OCI-LY7 (cell line): ENCODE measurements at regions not wholly inside any gene's neighbourhood (a gene's known extent, or its start where the extent isn't known, plus 50 kb on each side); places are given as distances from the start of the nearest gene placed in this dataset.

ENCODE experiments used
- EZH2phosphoT487 ChIP-seq: fragments of 200-600 bp; sonication (generic); IDR thresholded peaks from 2 replicates; pipeline ENCODE4 v1.6.1; 2018; ENCODE audit warnings: low read depth, borderline replicate concordance, mild to moderate bottlenecking, mixed run types, antibody characterized with exemption, low read length, moderate library complexity, mixed read lengths
- TF ChIP-seq, protein P1 (sequence below): fragments of 200-600 bp; sonication (generic); conservative IDR thresholded peaks from 2 replicates; pipeline ENCODE4 v1.5.1; 2014; ENCODE audit warnings: mild to moderate bottlenecking, antibody characterized with exemption, low read length, moderate library complexity, mixed read lengths

DNA sequence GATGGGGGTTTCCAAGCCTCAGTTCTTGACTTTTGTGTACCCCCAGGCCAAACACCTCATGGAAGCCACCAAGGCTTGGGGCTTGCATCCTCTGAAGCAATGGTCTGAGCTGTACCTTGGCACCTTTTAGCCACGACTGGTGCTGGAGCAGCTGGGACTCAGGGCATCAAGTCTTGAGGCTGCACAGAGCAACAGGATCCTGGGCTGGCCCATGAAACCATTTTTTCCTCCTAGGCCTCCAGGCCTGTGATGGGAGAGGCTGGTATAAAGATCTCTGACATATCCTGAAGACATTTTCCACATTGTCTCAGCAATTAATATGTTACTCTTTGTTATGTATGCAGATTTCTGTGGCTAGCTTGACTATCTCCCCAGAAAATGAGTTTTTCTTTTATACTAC lies 269.1 kb upstream of the TBX18 start:
- TF ChIP-seq, protein P1, sequence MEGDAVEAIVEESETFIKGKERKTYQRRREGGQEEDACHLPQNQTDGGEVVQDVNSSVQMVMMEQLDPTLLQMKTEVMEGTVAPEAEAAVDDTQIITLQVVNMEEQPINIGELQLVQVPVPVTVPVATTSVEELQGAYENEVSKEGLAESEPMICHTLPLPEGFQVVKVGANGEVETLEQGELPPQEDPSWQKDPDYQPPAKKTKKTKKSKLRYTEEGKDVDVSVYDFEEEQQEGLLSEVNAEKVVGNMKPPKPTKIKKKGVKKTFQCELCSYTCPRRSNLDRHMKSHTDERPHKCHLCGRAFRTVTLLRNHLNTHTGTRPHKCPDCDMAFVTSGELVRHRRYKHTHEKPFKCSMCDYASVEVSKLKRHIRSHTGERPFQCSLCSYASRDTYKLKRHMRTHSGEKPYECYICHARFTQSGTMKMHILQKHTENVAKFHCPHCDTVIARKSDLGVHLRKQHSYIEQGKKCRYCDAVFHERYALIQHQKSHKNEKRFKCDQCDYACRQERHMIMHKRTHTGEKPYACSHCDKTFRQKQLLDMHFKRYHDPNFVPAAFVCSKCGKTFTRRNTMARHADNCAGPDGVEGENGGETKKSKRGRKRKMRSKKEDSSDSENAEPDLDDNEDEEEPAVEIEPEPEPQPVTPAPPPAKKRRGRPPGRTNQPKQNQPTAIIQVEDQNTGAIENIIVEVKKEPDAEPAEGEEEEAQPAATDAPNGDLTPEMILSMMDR: no peak
- no peak for TF ChIP-seq EZH2phosphoT487
